AG04450 (cell line): ENCODE measurements at regions not wholly inside any gene's neighbourhood (a gene's known extent, or its start where the extent isn't known, plus 50 kb on each side); places are given as distances from the start of the nearest gene placed in this dataset.

Experiments used
- CTCF ChIA-PET: fragments of 300-600, 350-600 bp; formaldehyde crosslinking; extraction: SDS; loops from one replicate; lab custom pipeline; 2022; ENCODE audit warnings: antibody characterized with exemption, inconsistent platforms; lab: Charles Lee
- POLR2A ChIA-PET: fragments of 350-600 bp; formaldehyde crosslinking; extraction: SDS; loops from one replicate; lab custom pipeline; 2021; ENCODE audit warnings: antibody characterized with exemption, inconsistent platforms; lab: Yijun Ruan, JAX
- DNase-seq: peaks from one replicate; pipeline ENCODE4 v3.0.0-alpha.2; 2011; ENCODE audit warnings: low read depth, low spot score
- H3K27ac ChIP-seq: one replicate; pipeline ENCODE4 v1.5.1; 2012; ENCODE audit warnings: low read depth, low read length, control low read depth
- H3K27me3 ChIP-seq: one replicate; pipeline ENCODE4 v1.6.0; 2012; ENCODE audit warnings: low read length; ENCODE audit not compliant: control insufficient read depth, insufficient read depth
- H3K4me3 ChIP-seq: 2 replicates; pipeline ENCODE4 v1.5.1; 2011; ENCODE audit warnings: mild to moderate bottlenecking, low read depth, low read length, control low read depth
- H3K9me3 ChIP-seq: 2 replicates; pipeline ENCODE4 v1.5.1; 2012; ENCODE audit warnings: low read length; ENCODE audit not compliant: control insufficient read depth, insufficient read depth
- TF ChIP-seq, protein P1 (sequence below): IDR thresholded peaks from 2 replicates; pipeline ENCODE4 v1.5.1; 2011; ENCODE audit warnings: low read depth, low read length, control low read depth, inconsistent platforms

DNA sequence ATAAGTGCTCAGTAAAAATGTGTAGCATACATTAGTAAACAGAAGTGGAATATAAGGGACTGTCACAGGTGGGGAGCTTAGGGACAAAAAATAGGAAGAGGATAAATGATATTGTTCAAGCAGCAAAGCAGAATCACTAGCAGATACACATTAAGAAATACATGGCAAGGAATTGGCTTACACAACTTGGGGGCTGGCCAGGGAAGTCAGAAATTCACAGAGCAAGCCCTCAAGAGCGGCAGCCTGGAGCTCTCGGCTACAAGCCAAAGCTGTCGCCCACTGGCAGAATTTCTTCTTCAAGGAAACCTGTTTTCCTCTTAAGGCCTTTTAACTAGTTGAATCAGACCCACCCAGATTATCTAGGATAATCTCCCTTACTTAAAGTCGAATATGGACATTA lies 73.0 kb upstream of the SMIM23 start:
- POLR2A ChIA-PET, result no interaction called here
- CTCF ChIA-PET, result no interaction called here
- TF ChIP-seq, protein P1, sequence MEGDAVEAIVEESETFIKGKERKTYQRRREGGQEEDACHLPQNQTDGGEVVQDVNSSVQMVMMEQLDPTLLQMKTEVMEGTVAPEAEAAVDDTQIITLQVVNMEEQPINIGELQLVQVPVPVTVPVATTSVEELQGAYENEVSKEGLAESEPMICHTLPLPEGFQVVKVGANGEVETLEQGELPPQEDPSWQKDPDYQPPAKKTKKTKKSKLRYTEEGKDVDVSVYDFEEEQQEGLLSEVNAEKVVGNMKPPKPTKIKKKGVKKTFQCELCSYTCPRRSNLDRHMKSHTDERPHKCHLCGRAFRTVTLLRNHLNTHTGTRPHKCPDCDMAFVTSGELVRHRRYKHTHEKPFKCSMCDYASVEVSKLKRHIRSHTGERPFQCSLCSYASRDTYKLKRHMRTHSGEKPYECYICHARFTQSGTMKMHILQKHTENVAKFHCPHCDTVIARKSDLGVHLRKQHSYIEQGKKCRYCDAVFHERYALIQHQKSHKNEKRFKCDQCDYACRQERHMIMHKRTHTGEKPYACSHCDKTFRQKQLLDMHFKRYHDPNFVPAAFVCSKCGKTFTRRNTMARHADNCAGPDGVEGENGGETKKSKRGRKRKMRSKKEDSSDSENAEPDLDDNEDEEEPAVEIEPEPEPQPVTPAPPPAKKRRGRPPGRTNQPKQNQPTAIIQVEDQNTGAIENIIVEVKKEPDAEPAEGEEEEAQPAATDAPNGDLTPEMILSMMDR, result no peak
- H3K4me3 ChIP-seq, result no peak overlapping the region
- H3K27ac ChIP-seq, result no peak overlapping the region
- H3K9me3 ChIP-seq, result no peaks in the 10 kb centered on the region
- peaks cover 22% of the 10 kb centered on the region for H3K27me3 ChIP-seq
- no peak for DNase-seq

DNA sequence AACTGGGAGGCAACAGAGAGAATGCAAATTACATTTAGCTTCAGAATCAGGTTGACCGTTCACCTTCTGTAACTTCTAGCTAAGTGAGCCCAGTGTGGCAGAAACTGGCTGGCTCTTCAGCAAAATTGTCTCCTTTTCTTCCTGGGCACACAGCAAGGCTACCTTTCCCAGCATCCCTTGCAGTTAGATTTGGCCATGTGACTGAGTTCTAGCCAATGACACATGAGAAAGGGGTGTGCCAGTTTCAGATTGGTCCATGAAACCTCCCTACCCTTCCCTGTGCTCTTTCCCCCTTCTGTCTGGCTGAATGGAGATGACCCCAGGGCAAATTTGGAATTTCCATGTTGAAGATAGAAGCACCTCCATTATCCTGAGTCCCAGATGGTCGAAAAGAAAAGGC lies 72.5 kb upstream of the SMIM23 start:
- Histone ChIP-seq H3K27ac (no peak overlapping the region), H3K27me3 (peaks cover 23% of the 10 kb centered on the region), H3K4me3 (no peak overlapping the region), H3K9me3 (no peaks in the 10 kb centered on the region; the same call in 1 of the 2 replicates)
- ChIA-PET POLR2A (no interaction called here), CTCF (no interaction called here)
- DNase-seq, result no peak
- TF ChIP-seq, protein P1, result no peak

DNA sequence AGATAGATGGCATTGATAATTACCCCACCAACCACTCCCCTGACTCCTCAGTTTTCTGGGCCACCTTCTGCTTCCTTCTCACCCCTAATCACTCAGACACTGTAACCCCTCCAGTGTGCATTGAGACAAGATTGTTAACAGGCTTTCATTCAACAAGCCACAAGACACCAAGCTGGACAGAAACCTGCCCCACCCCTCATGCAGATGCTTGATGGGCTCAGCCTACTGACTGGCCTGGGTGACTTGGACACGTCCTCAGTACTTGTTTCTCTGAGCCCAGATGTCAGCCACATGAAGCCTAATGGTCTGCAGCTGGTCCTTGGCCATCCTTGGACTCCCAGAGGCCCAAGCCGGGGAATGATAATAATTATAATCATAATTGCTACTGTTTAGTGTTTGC lies 71.4 kb upstream of the SMIM23 start:
- H3K27ac ChIP-seq, result no peak overlapping the region
- CTCF ChIA-PET, result no interaction called here
- TF ChIP-seq, protein P1, result no peak
- no peaks in the 10 kb centered on the region; the same call in 1 of the 2 replicates for H3K9me3 ChIP-seq
- POLR2A ChIA-PET, result no interaction called here
- peaks cover 28% of the 10 kb centered on the region for H3K27me3 ChIP-seq
- no peak for DNase-seq
- no peak overlapping the region for H3K4me3 ChIP-seq

DNA sequence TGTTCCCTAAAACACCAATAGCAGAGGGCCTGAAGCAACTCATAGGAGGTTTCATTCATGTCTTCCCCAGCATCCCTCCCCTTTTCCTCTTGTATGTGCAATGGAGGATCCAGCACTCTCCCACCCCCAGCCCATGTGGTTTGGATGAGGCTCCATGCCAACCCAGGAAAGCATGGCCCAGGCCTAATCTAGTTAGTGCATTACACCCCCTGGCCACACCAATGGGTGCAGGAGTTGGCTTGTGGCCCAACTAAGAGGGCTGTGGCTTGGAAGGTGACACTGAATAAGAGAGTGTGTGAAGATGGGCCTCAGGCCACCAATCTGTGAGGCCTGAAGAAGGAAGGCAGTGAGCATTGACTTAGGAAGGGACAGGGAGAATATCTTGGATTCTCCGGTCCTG lies 70.8 kb upstream of the SMIM23 start:
- no peak for DNase-seq
- Histone ChIP-seq H3K4me3 (no peak overlapping the region), H3K27ac (no peak overlapping the region), H3K9me3 (no peaks in the 10 kb centered on the region; the same call in 1 of the 2 replicates), H3K27me3 (peaks cover 34% of the 10 kb centered on the region)
- POLR2A ChIA-PET, result no interaction called here
- CTCF ChIA-PET, result no interaction called here
- TF ChIP-seq, protein P1, result no peak

DNA sequence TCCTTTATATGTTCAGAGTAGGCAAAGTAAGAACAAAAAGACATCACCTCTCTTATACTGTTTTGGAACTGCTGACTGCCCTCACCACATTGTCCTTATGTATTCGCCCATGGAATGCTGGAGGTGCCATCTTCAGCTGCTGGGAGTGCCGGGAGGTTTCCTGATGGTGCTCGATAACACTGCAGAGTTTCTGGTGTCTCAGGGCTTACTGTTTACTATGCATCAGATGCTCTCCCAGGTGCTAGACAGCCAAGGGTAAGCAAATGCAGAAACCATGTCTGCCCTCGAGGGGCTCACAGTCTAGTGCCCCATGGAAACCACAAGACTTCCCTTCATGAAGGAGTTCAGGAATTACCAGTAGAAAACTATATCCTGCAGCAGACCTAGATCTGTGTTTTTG lies 70.1 kb upstream of the SMIM23 start:
- POLR2A ChIA-PET, result no interaction called here
- CTCF ChIA-PET, result no interaction called here

More for the DNA sequence above, 70.1 kb upstream of the SMIM23 start:
- Histone ChIP-seq H3K27me3 (peaks cover 36% of the 10 kb centered on the region), H3K9me3 (no peaks in the 10 kb centered on the region; the same call in 1 of the 2 replicates), H3K27ac (no peak overlapping the region), H3K4me3 (no peak overlapping the region)
- no peak for DNase-seq
- TF ChIP-seq, protein P1, result no peak
